ENCODE measurements at regions not wholly inside any gene's neighbourhood (a gene's known extent, or its start where the extent isn't known, plus 50 kb on each side); places are given as distances from the start of the nearest gene placed in this dataset.

GRCh38 chr16:51222016-51222415 is 70.9 kb upstream of the SALL1 start:
- DNase-seq (ENCODE audit: low read depth), result no peak

- DNase-seq (ENCODE audit: low read depth), result no peak
Measured at GRCh38 chr16:51211148-51211547, 60.1 kb upstream of the SALL1 start.

- no peak for DNase-seq (ENCODE audit: low read depth)
Measured at GRCh38 chr16:51210087-51210486, 59.0 kb upstream of the SALL1 start.

GRCh38 chr16:51201604-51202003 is 50.5 kb upstream of the SALL1 start:
- DNase-seq (ENCODE audit: low read depth), result no peak
